Parathyroid adenoma (tissue), 2 donors: ENCODE measurements at regions not wholly inside any gene's neighbourhood (a gene's known extent, or its start where the extent isn't known, plus 50 kb on each side); places are given as distances from the start of the nearest gene placed in this dataset.

Experiments
- H2AFZ ChIP-seq: fragments of 300-600 bp; sonication (generic); one replicate; pipeline ENCODE4 v1.7.0; 2017; ENCODE audit warnings: antibody characterized with exemption, mild to moderate bottlenecking
- H3K27ac ChIP-seq: fragments of 300-600 bp; sonication (generic); one replicate; pipeline ENCODE4 v1.7.0; 2017
- H3K27me3 ChIP-seq: fragments of 300-600 bp; sonication (generic); one replicate; pipeline ENCODE4 v1.7.0; 2017; ENCODE audit warnings: low read length; ENCODE audit not compliant: control insufficient read depth, insufficient read depth
- H3K36me3 ChIP-seq: fragments of 300-600 bp; sonication (generic); one replicate; pipeline ENCODE4 v1.7.0; 2017; ENCODE audit warnings: low read length; ENCODE audit not compliant: control insufficient read depth, insufficient read depth
- H3K4me1 ChIP-seq: fragments of 300-600 bp; sonication (generic); one replicate; pipeline ENCODE4 v1.7.0; 2017; ENCODE audit warnings: control low read depth
- H3K4me2 ChIP-seq: fragments of 300-600 bp; sonication (generic); one replicate; pipeline ENCODE4 v1.7.0; 2017; ENCODE audit warnings: low read length
- H3K4me3 ChIP-seq: fragments of 300-600 bp; sonication (generic); one replicate; pipeline ENCODE4 v1.7.0; 2017; ENCODE audit warnings: low read depth, low read length
- H3K79me2 ChIP-seq: fragments of 300-600 bp; sonication (generic); one replicate; pipeline ENCODE4 v1.7.0; 2017; ENCODE audit warnings: control low read depth
- H3K9ac ChIP-seq: fragments of 300-600 bp; sonication (generic); one replicate; pipeline ENCODE4 v1.7.0; 2017; ENCODE audit warnings: mild to moderate bottlenecking
- H3K9me3 ChIP-seq: fragments of 300-600 bp; sonication (generic); one replicate; pipeline ENCODE4 v1.7.0; 2017; ENCODE audit warnings: low read length; ENCODE audit not compliant: control insufficient read depth
- CTCF ChIP-seq: fragments of 300-600 bp; sonication (generic); IDR thresholded peaks from one replicate; pipeline ENCODE4 v1.7.0; 2017; ENCODE audit warnings: antibody characterized with exemption, mild to moderate bottlenecking
- donor health status: primary hyperparathyroidism.

GRCh38 chr9:84463272-84463671, 122.7 kb upstream of the SLC28A3 start:
- Histone ChIP-seq H2AFZ (no peak overlapping the region), H3K4me2 (no peak overlapping the region), H3K79me2 (no peaks in the 10 kb centered on the region), H3K27ac (no peak overlapping the region), H3K9me3 (no peaks in the 10 kb centered on the region), H3K4me3 (no peak overlapping the region), H3K36me3 (no peaks in the 10 kb centered on the region), H3K9ac (no peak overlapping the region), H3K27me3 (no peaks in the 10 kb centered on the region), H3K4me1 (no peaks in the 10 kb centered on the region)
- TF ChIP-seq CTCF: no peak

- no peak overlapping the region for H3K9ac ChIP-seq
Measured at GRCh38 chr9:84466580-84467285, 126.2 kb upstream of the SLC28A3 start.

DNA sequence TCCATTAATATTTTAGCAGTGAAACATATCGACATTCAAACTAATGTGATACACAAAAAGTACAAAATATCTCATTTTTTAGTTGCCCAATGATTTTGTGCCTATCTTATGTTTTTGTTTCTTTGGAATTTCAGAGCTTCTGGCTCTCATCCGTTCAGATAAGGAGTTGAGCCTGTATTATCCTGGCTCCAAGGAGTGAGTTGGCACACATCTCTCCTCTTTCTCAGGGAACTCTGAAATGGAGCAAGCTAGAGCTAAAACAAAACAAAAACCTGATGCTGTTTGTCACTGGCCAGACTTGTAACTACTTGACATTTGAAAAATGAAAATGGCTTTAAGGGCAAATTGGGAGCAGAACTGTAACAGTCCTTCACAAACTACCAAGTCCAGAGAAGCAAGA, 131.3 kb upstream of the SLC28A3 start:
- no peak for TF ChIP-seq CTCF
- no peak overlapping the region for H3K4me3 ChIP-seq
- no peak overlapping the region for H3K9ac ChIP-seq
- no peaks in the 10 kb centered on the region for H3K36me3 ChIP-seq
- H2AFZ ChIP-seq: no peak overlapping the region
- H3K4me2 ChIP-seq: no peak overlapping the region
- no peaks in the 10 kb centered on the region for H3K27me3 ChIP-seq
- no peak overlapping the region for H3K27ac ChIP-seq
- no peaks in the 10 kb centered on the region for H3K4me1 ChIP-seq
- no peaks in the 10 kb centered on the region for H3K9me3 ChIP-seq
- no peaks in the 10 kb centered on the region for H3K79me2 ChIP-seq

More at GRCh38 chr9:84466580-84467285, 126.2 kb upstream of the SLC28A3 start:
- no peaks in the 10 kb centered on the region for H3K36me3 ChIP-seq
- H3K27ac ChIP-seq: no peak overlapping the region
- no peaks in the 10 kb centered on the region for H3K4me1 ChIP-seq
- no peak overlapping the region for H3K4me2 ChIP-seq
- H3K4me3 ChIP-seq: no peak overlapping the region
- H3K79me2 ChIP-seq: no peaks in the 10 kb centered on the region
- no peaks in the 10 kb centered on the region for H3K27me3 ChIP-seq
- no peak for TF ChIP-seq CTCF
- H2AFZ ChIP-seq: no peak overlapping the region
- no peaks in the 10 kb centered on the region for H3K9me3 ChIP-seq

DNA sequence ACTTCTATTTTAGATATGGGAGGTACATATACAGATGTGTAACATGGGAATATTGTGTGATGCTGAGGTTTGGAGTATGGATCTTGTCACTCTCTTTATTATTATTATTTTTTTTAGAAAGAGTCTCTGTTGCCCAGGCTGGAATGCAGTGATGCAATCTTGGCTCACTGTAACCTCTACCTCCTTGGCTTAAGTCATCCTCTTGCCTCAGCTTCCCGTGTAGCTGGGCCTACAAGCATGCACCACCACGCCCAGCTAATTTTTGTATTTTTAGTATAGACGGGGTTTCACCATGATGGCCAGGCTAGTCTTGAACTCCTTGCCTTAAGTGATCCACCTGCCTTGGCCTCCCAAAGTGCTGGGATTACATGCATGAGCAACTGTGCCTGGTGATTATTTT, 138.4 kb upstream of the SLC28A3 start:
- Histone ChIP-seq H3K27me3 (no peaks in the 10 kb centered on the region), H3K79me2 (no peaks in the 10 kb centered on the region), H2AFZ (no peak overlapping the region), H3K9me3 (no peaks in the 10 kb centered on the region), H3K36me3 (no peaks in the 10 kb centered on the region), H3K4me2 (no peak overlapping the region), H3K4me1 (no peaks in the 10 kb centered on the region), H3K4me3 (no peak overlapping the region), H3K27ac (no peak overlapping the region), H3K9ac (no peak overlapping the region)
- TF ChIP-seq CTCF: no peak

DNA sequence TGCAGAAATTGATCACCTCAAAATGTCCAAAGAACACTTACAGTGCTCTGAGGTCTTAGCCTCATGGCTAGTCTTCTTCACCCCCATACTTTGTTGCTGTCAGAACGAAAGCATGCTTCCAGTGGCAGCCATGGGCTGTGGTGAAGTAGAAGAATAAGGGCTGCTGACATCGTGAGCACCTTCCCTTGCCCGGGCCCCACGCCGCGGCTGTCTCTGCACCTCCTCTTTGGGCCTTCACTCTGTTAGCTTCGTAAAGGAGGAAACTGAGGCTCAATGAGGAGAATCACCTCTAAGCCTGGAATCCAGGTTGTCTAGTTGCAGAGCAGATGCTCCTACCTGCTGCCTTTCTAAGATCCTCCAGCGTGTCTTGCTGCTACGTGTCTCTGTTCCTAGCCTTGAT, 139.5 kb upstream of the SLC28A3 start:
- no peaks in the 10 kb centered on the region for H3K4me1 ChIP-seq
- H3K27me3 ChIP-seq: no peaks in the 10 kb centered on the region
- no peaks in the 10 kb centered on the region for H3K9me3 ChIP-seq
- H3K79me2 ChIP-seq: no peaks in the 10 kb centered on the region
- H3K4me3 ChIP-seq: no peak overlapping the region
- no peak overlapping the region for H3K4me2 ChIP-seq
- H3K36me3 ChIP-seq: no peaks in the 10 kb centered on the region
- H3K9ac ChIP-seq: no peak overlapping the region
- H3K27ac ChIP-seq: no peak overlapping the region
- TF ChIP-seq CTCF: no peak
- no peak overlapping the region for H2AFZ ChIP-seq
